ENCODE measurements at regions not wholly inside any gene's neighbourhood (a gene's known extent, or its start where the extent isn't known, plus 50 kb on each side); places are given as distances from the start of the nearest gene placed in this dataset.

GRCh38 chr5:124456249-124456648 lies 290.2 kb downstream of the ZNF608 start:
- H4K20me1 ChIP-seq (ENCODE audit: insufficient read depth, low read length) = no peaks in the 10 kb centered on the region
- H3K4me3 ChIP-seq (ENCODE audit: insufficient read depth, low read length) = no peak overlapping the region
- TF ChIP-seq CTCF (IDR thresholded peaks at IDR 0.05; ENCODE audit: extremely low read depth, low read depth, low read length) = no peak
- H3K27me3 ChIP-seq (ENCODE audit: insufficient read depth, low read length) = no peaks in the 10 kb centered on the region
- no peak overlapping the region for H2AFZ ChIP-seq (ENCODE audit: low read length)
- no peak for DNase-seq (ENCODE audit: insufficient read length, low spot score, missing footprints)
- H3K4me1 ChIP-seq (ENCODE audit: insufficient read depth, low read length) = peaks cover 18% of the 10 kb centered on the region
- peaks cover 4% of the 10 kb centered on the region for H3K9me3 ChIP-seq (ENCODE audit: low read depth, low read length)
- H3K4me2 ChIP-seq (ENCODE audit: insufficient read depth, low read length) = no peak overlapping the region
- H3K36me3 ChIP-seq (ENCODE audit: insufficient read depth, low read length) = no peaks in the 10 kb centered on the region
- no peaks in the 10 kb centered on the region for H3K79me2 ChIP-seq (ENCODE audit: insufficient read depth, low read length)
- H3K27ac ChIP-seq (ENCODE audit: low read depth, low read length) = no peak overlapping the region

GRCh38 chr5:124454081-124454480 lies 292.4 kb downstream of the ZNF608 start:
- DNase-seq (ENCODE audit: insufficient read length, low spot score, missing footprints) = no peak
- Histone ChIP-seq H2AFZ (ENCODE audit: low read length) (no peak overlapping the region), H3K27me3 (ENCODE audit: insufficient read depth, low read length) (no peaks in the 10 kb centered on the region), H3K27ac (ENCODE audit: low read depth, low read length) (peak overlapping the region; percentile 74), H3K4me2 (ENCODE audit: insufficient read depth, low read length) (peak overlapping the region; percentile 49), H4K20me1 (ENCODE audit: insufficient read depth, low read length) (no peaks in the 10 kb centered on the region), H3K4me3 (ENCODE audit: insufficient read depth, low read length) (no peak overlapping the region), H3K79me2 (ENCODE audit: insufficient read depth, low read length) (no peaks in the 10 kb centered on the region), H3K36me3 (ENCODE audit: insufficient read depth, low read length) (no peaks in the 10 kb centered on the region), H3K4me1 (ENCODE audit: insufficient read depth, low read length) (peaks cover 18% of the 10 kb centered on the region), H3K9me3 (ENCODE audit: low read depth, low read length) (no peaks in the 10 kb centered on the region)
- TF ChIP-seq CTCF (IDR thresholded peaks at IDR 0.05; ENCODE audit: extremely low read depth, low read depth, low read length) = no peak

GRCh38 chr5:124453221-124454051 lies 293.0 kb downstream of the ZNF608 start:
- Histone ChIP-seq H3K4me2 (ENCODE audit: insufficient read depth, low read length) (peak overlapping the region; percentile 49), H4K20me1 (ENCODE audit: insufficient read depth, low read length) (no peaks in the 10 kb centered on the region), H3K9me3 (ENCODE audit: low read depth, low read length) (no peaks in the 10 kb centered on the region), H3K27ac (ENCODE audit: low read depth, low read length) (peak overlapping the region; percentile 74), H3K4me3 (ENCODE audit: insufficient read depth, low read length) (no peak overlapping the region), H3K79me2 (ENCODE audit: insufficient read depth, low read length) (no peaks in the 10 kb centered on the region), H3K27me3 (ENCODE audit: insufficient read depth, low read length) (no peaks in the 10 kb centered on the region), H2AFZ (ENCODE audit: low read length) (no peak overlapping the region), H3K4me1 (ENCODE audit: insufficient read depth, low read length) (peaks cover 18% of the 10 kb centered on the region), H3K36me3 (ENCODE audit: insufficient read depth, low read length) (no peaks in the 10 kb centered on the region)
- TF ChIP-seq CTCF (IDR thresholded peaks at IDR 0.05; ENCODE audit: extremely low read depth, low read depth, low read length) = no peak
- peak; percentile 79 for DNase-seq (ENCODE audit: insufficient read length, low spot score, missing footprints)

GRCh38 chr5:124452412-124452811 lies 294.0 kb downstream of the ZNF608 start:
- Histone ChIP-seq H3K27ac (ENCODE audit: low read depth, low read length) (no peak overlapping the region), H3K27me3 (ENCODE audit: insufficient read depth, low read length) (no peaks in the 10 kb centered on the region), H3K4me1 (ENCODE audit: insufficient read depth, low read length) (peaks cover 18% of the 10 kb centered on the region), H2AFZ (ENCODE audit: low read length) (no peak overlapping the region), H3K4me3 (ENCODE audit: insufficient read depth, low read length) (no peak overlapping the region), H3K36me3 (ENCODE audit: insufficient read depth, low read length) (no peaks in the 10 kb centered on the region), H3K4me2 (ENCODE audit: insufficient read depth, low read length) (no peak overlapping the region), H4K20me1 (ENCODE audit: insufficient read depth, low read length) (no peaks in the 10 kb centered on the region), H3K9me3 (ENCODE audit: low read depth, low read length) (no peaks in the 10 kb centered on the region), H3K79me2 (ENCODE audit: insufficient read depth, low read length) (no peaks in the 10 kb centered on the region)
- DNase-seq (ENCODE audit: insufficient read length, low spot score, missing footprints) = no peak
- no peak for TF ChIP-seq CTCF (IDR thresholded peaks at IDR 0.05; ENCODE audit: extremely low read depth, low read depth, low read length)
